ENCODE measurements at regions not wholly inside any gene's neighbourhood (a gene's known extent, or its start where the extent isn't known, plus 50 kb on each side); places are given as distances from the start of the nearest gene placed in this dataset.
"Not testable (repeated sequence)": the region's sequence is repeated elsewhere in the genome, so short reads cannot be mapped to it uniquely, and the experiment has no call there.

DNA sequence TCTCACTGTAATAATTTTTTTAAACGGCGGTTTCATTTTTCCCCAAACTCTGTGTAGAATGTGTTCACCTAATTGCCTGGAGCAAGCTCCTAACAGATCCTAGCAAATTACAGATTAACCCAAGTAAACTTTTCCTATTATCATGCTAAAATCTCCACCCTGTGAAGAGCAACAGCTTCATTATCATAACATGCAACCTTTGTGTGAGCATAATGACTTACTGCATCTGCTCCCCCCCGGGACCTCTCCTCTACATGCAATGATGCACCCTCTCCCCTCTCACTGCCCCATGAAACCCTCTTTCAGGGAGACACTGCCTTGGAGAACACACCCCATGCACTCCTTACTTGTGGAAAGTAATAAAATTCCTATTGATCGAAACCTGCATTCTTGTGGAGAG lies 717.0 kb upstream of the TMPRSS15 start:
- no peak for DNase-seq

DNA sequence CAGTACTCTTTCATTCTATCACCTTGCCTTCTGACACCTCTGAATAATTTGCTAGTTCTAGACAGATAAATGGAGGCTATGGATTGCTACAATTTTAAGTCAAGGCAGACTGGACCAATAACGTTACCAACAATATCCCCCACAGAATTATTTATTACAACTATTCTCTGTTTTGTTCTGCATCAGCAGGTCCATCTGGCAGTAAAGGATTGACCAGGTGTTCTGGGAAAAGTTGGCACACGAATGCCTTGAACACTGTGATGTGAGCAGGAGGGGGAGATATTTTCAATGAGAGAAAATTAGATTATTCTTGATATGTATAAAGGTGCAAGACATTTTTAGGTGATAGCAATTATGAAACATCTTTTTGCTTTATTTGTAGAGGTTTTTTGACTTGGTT lies 718.8 kb upstream of the TMPRSS15 start:
- DNase-seq, result no peak

DNA sequence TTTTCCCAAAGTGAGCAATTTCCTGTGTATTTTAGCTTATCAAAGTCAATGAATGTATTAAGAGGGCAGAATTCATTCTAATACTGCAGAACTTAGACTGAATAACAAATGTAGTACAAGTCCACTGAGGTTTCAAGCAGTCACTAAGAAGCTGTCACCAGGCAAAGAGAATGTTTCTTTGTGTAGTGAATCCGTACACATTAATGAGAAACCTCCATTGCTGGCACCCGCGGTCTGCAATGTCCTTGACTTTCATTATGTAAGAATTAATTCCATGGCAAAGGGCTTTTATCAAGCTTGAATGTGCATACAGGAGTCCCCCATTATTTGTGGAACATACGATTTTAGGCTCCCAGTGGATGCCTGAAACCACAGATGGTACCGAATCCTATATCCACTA lies 719.5 kb upstream of the TMPRSS15 start:
- DNase-seq, result no peak

DNA sequence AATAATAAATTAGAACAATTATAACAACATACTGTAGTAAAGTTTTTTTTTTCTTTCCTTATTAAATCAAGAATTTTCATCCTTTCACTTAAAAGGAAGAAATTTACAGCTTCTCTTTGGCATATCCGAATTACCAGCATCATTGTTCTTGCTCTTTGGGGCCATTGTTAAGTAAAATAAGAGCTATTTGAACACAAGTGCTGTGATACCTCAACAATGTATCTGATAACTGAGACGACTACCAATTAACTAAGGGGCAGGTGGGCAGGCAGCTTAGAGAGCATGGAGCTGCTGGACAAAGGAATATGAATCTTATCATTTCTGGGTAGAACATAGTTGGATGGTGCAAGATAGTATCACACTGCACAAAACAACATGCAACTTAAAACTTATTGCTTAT lies 719.9 kb upstream of the TMPRSS15 start:
- no peak for DNase-seq

DNA sequence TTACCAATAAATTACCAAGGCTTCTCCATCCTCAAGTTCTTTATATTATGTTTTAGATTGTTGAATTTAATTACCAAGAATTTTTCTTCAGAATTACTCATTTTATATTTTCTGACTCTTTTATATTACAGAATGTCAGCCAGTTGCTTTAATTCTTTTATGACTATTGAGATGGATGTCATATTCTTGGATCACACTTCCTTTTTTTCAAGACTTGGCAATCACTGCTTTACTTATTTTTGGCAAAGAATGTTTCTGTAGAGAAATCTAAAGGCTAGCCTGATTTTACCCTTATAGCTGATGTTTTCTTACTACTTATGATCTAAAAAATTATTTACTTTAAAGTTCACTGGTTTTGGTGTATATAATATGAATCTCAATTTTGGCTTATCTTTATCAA lies 721.1 kb upstream of the TMPRSS15 start:
- DNase-seq, result no peak

DNA sequence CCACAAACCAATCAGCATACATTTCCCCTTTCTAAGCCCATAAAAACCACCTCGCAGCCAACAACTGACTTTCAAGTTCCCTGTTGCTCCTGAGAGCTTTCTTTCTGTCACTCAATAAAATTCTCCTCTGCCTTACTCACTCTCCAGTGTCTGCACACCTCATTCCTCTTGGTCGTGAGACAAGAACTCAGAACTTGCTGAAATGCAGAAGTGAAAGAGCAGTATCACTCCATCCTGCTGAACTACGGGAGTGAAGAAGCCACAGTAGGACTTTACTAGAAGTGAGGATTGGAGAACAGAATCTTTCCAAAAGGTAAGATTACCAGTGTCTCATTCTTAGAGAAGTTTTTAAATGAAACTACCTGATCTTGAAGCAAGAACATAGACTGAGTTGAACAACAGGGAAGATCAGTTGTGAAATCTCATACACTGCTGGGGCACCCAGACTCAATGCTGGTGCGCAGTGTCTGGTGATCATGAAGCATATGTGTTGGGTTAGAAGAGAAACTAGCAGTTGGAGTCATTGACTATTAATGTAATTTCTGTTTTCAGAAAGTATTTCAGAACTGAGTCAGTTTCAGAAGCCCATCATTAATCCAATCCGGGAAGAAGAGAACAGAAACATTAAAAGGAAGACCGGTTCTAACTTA lies 726.9 kb upstream of the TMPRSS15 start:
- no peak for DNase-seq

DNA sequence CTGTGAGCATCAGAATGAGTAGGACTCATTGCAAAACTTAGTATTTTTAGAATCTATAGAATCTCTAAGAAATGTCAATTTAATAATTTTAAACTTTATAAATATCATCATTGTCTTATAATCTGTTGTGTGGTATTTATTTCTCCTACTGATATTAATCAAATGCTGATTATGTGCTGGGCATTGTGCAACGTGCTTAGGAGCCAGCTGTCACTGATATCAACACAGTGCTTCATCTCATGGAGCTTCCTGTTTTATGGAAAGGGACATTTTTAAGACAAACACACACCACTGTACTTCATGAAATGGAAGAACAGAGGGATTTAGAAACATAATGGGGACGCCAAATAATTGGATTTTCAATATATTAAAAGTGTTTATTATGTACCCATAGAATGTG lies 737.9 kb upstream of the TMPRSS15 start:
- DNase-seq, result no peak

DNA sequence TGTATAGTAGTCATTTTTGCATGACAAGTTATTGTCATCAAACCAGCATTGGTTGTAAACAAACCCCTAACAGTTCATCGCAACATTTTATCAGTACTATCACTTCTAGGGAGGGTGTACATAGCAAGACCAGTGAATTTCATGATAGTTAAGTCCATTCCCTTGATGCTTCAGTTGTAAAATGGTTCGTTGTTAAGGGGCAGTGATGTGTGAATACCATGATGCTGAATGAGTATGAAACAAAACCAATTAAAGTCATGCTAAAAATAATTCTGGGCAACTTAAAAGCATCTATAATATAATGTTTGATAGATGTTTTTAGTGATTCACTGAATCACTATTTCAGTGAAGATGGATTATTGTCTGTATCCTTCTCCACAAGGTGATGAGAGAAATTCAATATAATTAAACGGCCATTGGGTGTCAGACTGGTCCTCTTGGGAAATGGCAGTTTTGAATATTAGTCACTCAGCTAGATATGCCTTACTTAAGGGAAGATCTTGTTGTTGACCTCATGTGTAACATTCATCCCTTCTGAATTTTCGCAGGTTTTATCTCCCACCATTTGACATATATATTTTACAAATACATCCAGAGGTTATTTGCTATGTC lies 742.2 kb upstream of the TMPRSS15 start:
- no peak for DNase-seq

DNA sequence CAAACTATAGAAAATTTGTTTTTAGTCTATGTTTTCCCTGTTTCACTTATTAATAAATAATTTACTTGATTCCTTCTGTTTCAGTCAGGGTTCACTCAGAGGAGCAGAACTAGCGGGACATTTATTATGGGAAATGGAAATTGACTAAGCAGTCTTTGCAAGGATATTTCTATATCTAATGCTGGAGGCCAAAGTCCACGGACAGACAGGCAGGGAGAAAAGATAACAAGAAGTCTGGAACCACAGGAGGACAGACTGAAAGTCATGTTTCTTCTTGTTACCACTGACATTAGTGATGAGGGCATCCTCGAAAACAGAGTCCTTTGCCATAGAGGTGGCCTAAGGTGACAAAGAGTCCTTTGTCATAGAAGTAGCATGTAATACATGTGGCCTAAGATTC lies 744.5 kb upstream of the TMPRSS15 start:
- DNase-seq, result no peak

DNA sequence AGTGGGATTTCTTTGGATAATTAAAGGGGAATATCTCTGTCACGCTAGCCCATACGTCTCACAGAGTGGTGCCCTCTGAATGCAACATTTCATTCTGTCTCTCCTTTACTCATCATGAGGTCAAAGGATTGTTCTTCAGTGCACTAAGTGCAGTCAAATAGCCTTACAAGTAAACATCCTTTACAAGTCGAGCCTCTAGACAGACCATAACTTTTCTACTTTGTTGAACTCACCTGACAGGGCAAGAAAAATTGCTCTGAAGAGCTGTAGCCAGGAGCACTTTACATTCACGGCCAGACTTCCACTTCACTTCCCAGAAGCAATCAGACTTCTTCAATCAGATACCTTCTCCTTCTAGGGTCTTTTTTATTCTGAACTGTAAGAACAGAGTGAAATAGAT lies 768.0 kb upstream of the TMPRSS15 start:
- DNase-seq, result no peak

DNA sequence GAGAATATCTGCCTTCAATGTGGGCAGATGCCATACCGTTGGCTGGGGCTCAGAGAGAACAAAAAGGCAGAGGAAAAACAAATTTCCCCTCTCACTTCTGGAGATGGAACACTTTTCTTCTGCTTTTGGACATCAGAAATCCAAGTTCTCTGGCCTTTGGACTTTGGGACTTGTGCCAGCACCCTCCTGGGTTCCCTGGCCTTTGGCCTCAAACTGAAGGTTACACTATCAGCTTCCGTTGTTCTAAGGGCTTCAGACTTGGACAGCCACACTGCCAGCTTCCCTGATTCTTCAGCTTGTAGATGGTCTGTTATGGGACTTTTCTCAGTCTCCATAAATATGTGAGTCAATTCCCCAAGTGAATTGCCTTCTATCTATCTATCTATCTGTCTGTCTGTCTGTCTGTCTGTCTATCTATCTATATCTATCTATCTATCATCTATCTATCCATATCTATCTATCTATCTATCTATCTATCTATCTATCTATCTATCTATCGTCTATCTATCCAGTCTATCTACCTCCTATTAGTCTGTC lies 778.1 kb upstream of the TMPRSS15 start:
- no peak for DNase-seq

DNA sequence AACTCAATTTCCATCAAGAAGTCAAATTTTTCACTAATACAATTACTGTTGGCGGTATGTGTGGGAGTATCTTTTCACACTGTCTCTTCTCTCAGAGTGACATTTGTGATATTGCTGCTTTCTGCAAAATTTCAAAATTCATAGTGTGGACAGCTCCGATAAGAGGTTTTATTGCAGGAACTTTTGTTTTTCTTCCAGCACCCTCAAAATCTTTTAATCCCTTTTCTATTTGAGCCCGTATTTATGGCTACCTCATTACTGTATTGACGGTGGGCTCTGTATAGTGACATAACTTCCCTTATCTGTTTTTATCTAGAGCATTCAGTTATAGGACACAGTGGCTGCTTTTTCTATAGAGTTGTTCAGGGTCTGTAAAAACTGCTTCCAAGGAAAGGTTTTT lies 794.4 kb upstream of the TMPRSS15 start:
- no peak for DNase-seq

DNA sequence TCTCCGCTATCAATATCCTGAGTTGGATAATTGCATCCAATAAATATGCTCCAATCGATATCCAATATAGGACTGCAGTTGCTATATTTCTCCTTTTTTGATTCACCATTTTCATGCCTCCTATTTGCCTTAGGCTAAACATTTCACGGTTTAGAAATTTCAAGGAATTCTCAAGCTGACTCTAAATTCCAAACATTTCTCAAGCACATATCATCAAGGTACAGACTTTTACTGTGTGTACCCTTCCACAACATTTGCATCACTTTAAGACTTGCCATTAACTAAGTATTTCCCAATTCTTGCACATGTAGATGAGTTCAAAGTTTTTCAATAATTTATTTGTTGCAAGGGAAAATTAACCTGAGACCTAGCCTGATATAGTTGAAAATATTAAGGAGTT lies 795.2 kb upstream of the TMPRSS15 start:
- no peak for DNase-seq

DNA sequence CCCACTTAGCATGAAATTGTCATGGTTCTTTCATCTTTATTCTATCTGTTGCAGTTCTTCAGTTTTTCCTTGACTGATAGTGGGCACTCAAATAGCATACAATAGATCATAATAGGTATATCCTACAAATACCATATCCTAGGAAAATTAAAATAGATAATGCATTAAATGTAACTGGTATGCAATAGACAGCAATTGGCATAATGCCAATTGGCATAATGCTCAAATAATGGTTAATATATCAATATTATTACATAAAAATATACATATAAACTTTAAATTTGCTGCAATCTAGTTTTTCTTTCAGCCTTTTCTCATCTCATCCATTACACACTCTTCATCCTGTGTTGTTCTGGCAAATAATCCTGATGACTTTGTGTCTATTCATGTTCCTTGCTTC lies 814.6 kb upstream of the TMPRSS15 start:
- no peak for DNase-seq

DNA sequence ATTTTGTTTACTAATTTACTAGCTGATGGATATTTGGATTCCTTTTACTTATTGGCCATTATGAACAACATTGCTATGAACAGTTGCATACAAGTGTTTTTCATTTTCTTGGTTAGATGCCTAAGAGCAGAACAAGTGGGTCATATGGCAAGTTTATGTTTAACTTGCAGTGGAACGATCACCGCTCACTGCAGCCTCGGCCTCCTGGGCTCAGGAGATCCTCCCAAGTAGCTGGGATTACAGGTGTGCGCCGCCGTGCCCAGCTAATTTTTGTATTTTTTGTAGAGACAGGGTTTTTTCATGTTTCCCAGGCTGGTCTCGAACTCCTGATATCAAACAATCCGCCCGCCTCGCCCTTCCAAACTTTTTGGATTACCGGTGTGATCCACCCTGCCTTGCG lies 820.5 kb upstream of the TMPRSS15 start:
- DNase-seq, result no peak

DNA sequence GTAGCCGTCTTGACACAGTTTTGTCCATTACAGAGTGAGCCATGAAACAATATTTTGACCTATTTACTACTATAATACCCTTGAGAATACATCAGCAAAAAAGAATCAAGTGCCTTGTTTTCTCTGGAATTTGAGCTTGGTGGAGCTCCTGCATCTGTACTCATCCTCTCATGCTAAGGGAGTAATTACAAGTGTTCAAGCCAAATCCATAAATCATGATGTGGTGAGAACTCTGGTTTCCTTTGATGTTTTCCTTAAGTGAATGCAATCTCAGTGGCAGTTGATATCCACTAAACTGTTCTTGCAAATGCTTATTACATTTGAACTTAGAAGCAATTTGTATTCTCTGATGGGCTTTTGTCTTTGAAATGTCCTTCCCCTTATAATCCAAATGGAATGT lies 824.6 kb upstream of the TMPRSS15 start:
- DNase-seq, result no peak

DNA sequence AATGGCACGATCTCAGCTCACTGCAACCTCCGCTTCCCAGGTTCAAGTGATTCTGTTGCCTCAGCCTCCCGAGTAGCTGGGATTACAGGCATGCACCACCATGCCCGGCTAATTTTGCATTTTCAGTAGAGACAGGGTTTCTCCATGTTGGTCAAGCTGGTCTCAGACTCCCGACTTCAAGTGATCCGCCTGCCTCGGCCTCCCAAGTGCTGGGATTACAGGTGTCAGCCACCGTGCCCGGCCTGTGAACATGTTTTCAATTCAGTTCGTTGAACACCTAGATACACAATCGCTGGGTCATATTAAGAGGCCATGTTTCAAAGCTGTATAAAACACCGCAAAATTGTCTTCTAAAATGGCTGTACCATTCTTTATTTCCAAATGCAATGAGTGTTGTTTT lies 830.3 kb upstream of the TMPRSS15 start:
- not testable (repeated sequence) for DNase-seq

DNA sequence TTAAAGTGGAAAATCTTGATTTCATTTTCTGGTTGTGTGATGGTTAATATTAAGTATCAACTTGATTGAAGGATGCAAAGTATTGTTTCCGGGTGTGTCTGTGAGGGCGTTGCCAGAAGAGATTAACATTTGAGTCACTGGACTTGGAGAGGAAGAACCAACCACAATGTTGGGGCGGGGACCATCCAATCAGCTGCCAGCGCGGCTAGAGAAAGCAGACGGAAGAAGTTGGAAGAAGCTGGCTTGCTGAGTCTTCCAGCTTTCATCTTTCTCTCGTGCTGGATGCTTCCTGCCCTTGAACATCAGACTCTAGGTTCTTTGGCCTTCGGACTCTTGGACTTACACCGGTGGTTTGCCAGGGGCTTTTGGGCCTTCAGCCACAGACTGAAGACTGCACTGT lies 832.6 kb upstream of the TMPRSS15 start:
- DNase-seq, result no peak

DNA sequence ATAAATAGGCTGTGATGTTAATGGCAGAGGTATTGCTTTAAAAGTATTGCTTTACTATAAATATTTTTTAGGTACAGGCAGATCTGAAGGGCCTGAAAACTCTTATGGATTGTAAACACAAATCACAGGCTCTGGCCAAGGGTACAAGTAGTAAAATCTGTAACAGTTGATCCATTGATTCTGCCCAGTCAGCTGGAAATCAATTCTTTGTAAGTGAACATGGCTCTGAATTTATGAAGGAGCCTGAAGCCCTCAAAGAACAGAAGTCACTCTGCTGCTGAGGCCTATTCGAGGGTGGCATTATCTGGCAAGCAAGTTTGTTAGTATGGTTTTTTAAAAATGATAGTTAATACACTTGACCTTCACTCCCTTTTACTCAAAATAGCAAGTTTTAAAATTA lies 834.0 kb upstream of the TMPRSS15 start:
- no peak for DNase-seq

DNA sequence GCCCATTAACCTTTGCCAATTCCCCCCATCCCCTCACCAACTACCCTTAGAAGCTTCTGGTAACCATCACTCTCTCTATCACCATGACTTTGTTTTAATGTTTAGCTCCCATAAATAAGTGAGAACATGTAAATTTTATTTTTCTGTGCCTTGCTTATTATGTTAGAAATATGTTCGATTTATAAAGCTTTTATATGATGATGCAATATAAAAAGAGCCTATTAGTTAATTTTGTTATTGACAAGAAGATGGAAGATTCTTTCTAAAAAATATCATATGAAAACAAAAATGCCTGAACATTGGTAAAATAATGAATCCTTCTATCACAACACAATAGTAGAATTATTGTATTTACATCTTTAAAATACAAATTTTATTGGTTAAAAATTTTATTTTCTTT lies 836.1 kb upstream of the TMPRSS15 start:
- no peak for DNase-seq

DNA sequence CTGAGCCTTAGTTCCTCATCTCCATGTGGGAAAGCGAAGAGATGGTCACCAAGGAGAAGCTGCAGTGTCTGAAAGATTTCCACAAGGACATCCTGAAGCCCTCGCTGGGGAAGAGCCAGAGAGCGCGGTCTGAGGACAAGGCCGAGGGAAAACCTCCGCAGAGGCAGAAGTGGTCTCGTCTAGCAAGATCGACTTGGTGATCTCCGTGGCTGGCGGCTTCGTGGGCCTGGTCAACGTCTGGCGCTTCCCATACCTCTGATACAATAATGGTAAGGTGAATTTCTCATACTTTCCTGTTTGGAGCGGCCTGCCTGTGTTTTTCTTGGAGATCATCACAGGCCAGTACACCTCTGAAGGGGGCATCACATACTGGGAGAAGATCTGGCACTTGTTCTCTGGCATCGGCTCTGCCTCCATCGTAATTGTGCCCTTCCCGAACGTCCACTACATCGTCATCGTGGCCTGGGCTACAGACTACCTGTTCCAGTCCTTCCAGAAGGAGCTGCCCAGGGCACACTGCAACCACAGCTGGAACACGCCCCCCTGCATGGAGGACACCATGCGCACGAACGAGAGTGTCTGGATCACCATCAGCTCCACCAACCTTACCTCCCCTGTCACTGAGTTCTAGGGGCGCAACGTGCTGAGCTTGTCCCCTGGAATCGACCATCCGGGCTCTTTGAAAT lies 841.1 kb upstream of the TMPRSS15 start:
- no peak for DNase-seq

DNA sequence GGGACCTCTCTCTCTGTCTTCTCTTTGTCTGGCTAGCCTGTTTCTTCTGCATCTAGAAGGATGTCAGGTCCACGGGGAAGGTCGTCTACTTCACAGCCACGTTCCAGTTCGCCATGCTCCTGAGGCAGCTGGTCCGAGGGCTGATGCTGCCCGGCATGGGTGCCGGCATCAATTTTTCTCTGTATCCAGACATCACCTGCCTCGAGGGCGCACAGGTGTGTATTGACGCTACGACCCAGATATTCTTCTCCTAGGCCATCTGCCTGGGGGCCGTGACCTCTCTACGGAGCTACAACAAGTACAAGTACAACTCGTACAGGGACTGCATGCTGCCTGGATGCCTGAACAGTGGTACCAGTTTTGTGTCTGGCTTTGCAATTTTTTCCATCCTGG lies 841.6 kb upstream of the TMPRSS15 start:
- DNase-seq, result no peak

DNA sequence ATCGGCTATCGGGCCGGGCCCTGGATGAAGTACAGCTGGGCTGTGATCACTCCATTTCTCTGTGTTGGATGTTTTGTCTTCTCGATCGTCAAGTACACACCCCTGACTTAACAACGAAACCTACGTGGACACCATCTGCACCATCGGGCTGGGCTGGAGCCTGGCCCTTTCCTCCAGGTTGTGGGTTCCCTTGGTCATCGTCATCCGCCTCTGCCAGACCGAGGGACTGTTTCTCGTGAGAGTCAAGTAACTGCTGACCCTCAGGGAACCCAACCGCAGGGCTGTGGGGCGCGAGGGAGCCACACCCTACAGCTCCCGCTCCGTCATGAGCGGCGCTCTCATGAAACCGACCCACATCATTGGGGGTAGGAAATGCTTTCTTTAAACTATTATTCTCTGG lies 842.4 kb upstream of the TMPRSS15 start:
- no peak for DNase-seq

DNA sequence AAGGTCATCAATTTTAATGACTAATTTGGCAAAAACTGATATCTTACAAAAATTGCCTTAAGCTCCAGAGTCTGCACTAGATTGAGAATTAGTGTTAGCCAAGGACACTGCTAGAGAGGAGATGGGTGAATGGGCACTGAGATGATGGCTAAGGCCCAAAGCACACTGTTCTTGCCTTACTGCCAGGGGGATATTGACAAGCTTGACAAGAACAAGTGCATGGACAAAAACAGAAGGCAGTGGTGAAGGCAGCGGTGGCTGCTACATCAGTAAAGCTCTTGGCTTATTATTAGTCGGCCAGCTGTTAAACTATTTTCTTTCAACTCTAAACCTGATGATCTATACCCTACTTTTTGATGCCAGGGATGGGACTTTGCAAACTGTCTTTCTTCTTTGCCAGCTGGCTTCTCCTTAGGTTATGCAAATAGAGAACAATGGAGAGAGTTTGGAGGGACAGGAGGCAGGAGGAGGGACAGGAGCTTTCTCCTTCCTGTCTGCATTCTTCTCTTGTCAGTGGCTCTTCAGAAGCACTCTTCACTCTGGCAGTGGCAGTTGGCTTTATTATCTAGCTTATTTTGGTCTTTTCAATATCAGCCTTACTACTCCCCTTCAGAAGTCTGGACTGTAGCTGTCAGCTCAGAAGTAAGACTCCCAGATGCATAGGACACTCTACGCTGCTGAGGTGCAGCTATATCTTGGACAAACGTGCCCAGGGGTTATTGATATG lies 853.5 kb upstream of the TMPRSS15 start:
- no peak for DNase-seq
